A673 (cell line): ENCODE measurements at regions not wholly inside any gene's neighbourhood (a gene's known extent, or its start where the extent isn't known, plus 50 kb on each side); places are given as distances from the start of the nearest gene placed in this dataset.

ENCODE experiments used
- CTCF ChIP-seq: fragments of 300-800, 200-600 bp; sonication (generic); conservative IDR thresholded peaks from 2 replicates; pipeline ENCODE4 v1.5.1; 2017; ENCODE audit warnings: low read depth, mild to moderate bottlenecking, antibody characterized with exemption, low read length, moderate library complexity, mixed read lengths
- EZH2 ChIP-seq: fragments of 200-600 bp; sonication (generic); IDR thresholded peaks from 2 replicates; pipeline ENCODE4 v1.6.1; 2017; ENCODE audit warnings: borderline replicate concordance, low read depth, mild to moderate bottlenecking, mixed read lengths, antibody characterized with exemption, low read length; ENCODE audit not compliant: poor library complexity, severe bottlenecking

DNA sequence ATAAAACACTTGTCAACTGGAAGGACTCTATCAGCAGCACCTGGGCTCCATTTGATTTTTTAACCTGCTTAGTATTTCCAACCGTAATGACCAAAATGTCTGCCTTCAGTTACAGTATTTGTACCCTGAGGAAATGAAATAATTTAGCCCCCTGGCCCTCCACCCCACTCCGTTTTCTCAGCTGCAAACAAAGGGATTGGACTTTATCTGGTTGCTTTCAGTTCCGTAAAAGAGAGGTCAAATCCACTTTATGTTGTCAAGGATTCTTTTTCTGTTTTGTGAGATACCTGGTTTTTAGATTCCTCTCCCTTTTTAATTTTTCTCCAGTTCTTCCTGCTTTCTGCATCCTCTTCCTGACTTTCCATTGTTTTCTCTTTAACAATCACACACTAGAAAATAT, 64.4 kb upstream of the BMP2 start:
- TF ChIP-seq CTCF (no peak), EZH2 (no peak)
